HL-60 (cell line): ENCODE measurements at regions not wholly inside any gene's neighbourhood (a gene's known extent, or its start where the extent isn't known, plus 50 kb on each side); places are given as distances from the start of the nearest gene placed in this dataset.

Experiments
- CTCF ChIP-seq: IDR thresholded peaks from one replicate; pipeline ENCODE4 v1.5.1; 2011; ENCODE audit warnings: low read length, control low read depth, inconsistent platforms; ENCODE audit not compliant: insufficient read depth
- POLR2AphosphoS5 ChIP-seq: IDR thresholded peaks from 2 replicates; pipeline ENCODE4 v1.6.1; 2012; ENCODE audit warnings: low read depth

- no peak for TF ChIP-seq CTCF
- TF ChIP-seq POLR2AphosphoS5, result no peak
Observed at GRCh38 chr9:115790520-115790919, 363.1 kb upstream of the PAPPA start.
